ENCODE measurements at regions not wholly inside any gene's neighbourhood (a gene's known extent, or its start where the extent isn't known, plus 50 kb on each side); places are given as distances from the start of the nearest gene placed in this dataset.

GRCh38 chr1:29807689-29808088 is 571.4 kb downstream of the PTPRU start:
- no peak overlapping the region for H3K27ac ChIP-seq (ENCODE audit: low read depth, low read length)
- H3K4me1 ChIP-seq (ENCODE audit: control insufficient read depth, low read length), result no peaks in the 10 kb centered on the region
- H3K36me3 ChIP-seq (ENCODE audit: control insufficient read depth, low read length), result no peaks in the 10 kb centered on the region
- no peaks in the 10 kb centered on the region for H3K79me2 ChIP-seq (ENCODE audit: control insufficient read depth, low read length)
- H4K20me1 ChIP-seq (ENCODE audit: control insufficient read depth, insufficient read depth, low read depth, low read length), result no peaks in the 10 kb centered on the region
- H3K9me2 ChIP-seq (replicated peaks; ENCODE audit: control insufficient read depth, low read length), result no peaks in the 10 kb centered on the region
- no peak overlapping the region for H3K4me3 ChIP-seq (ENCODE audit: low read length)
- TF ChIP-seq EZH2phosphoT487 (IDR thresholded peaks at IDR 0.05; ENCODE audit: borderline replicate concordance, low read length), result no peak
- no peak for TF ChIP-seq CTCF (IDR thresholded peaks at IDR 0.05; ENCODE audit: low read depth, low read length, poor library complexity, severe bottlenecking)
- no peaks in the 10 kb centered on the region for H3K27me3 ChIP-seq (ENCODE audit: control insufficient read depth, low read length)
- H3K9me3 ChIP-seq (ENCODE audit: control insufficient read depth, insufficient read depth, low read length), result no peaks in the 10 kb centered on the region
- no peaks in the 10 kb centered on the region for H3F3A ChIP-seq (ENCODE audit: control insufficient read depth, insufficient read depth)
- no peak overlapping the region for H3K4me2 ChIP-seq (ENCODE audit: low read length)

- no peak overlapping the region for H3K4me3 ChIP-seq (ENCODE audit: low read length)
These were observed 570.5 kb downstream of the PTPRU start for GRCh38 chr1:29806646-29807319.

DNA sequence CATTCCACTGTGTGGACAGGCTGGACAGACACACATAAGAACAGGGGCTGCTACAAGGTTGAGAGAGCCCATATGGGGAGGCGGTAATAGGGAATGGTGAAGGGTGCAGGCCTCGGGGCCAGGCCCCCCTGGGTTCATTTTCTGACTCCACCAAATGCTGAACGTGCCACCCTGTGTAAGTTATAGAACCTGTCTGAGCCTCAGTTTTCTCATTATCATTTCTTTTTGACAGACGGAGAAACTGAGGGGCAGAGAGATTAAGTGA is 569.5 kb downstream of the PTPRU start:
- Histone ChIP-seq H3K4me2 (ENCODE audit: low read length) (no peak overlapping the region), H4K20me1 (ENCODE audit: control insufficient read depth, insufficient read depth, low read depth, low read length) (no peaks in the 10 kb centered on the region), H3F3A (ENCODE audit: control insufficient read depth, insufficient read depth) (no peaks in the 10 kb centered on the region), H3K27me3 (ENCODE audit: control insufficient read depth, low read length) (no peaks in the 10 kb centered on the region), H3K79me2 (ENCODE audit: control insufficient read depth, low read length) (no peaks in the 10 kb centered on the region), H3K9me3 (ENCODE audit: control insufficient read depth, insufficient read depth, low read length) (no peaks in the 10 kb centered on the region), H3K27ac (ENCODE audit: low read depth, low read length) (no peak overlapping the region), H3K4me3 (ENCODE audit: low read length) (no peak overlapping the region), H3K9me2 (replicated peaks; ENCODE audit: control insufficient read depth, low read length) (no peaks in the 10 kb centered on the region), H3K4me1 (ENCODE audit: control insufficient read depth, low read length) (no peaks in the 10 kb centered on the region), H3K36me3 (ENCODE audit: control insufficient read depth, low read length) (no peaks in the 10 kb centered on the region)
- no peak for TF ChIP-seq EZH2phosphoT487 (IDR thresholded peaks at IDR 0.05; ENCODE audit: borderline replicate concordance, low read length)
- no peak for TF ChIP-seq CTCF (IDR thresholded peaks at IDR 0.05; ENCODE audit: low read depth, low read length, poor library complexity, severe bottlenecking)

More at GRCh38 chr1:29806646-29807319, 570.5 kb downstream of the PTPRU start:
- H3K4me1 ChIP-seq (ENCODE audit: control insufficient read depth, low read length), result no peaks in the 10 kb centered on the region
- H3K9me3 ChIP-seq (ENCODE audit: control insufficient read depth, insufficient read depth, low read length), result no peaks in the 10 kb centered on the region
- TF ChIP-seq CTCF (IDR thresholded peaks at IDR 0.05; ENCODE audit: low read depth, low read length, poor library complexity, severe bottlenecking) (no peak), EZH2phosphoT487 (IDR thresholded peaks at IDR 0.05; ENCODE audit: borderline replicate concordance, low read length) (no peak)
- H3K36me3 ChIP-seq (ENCODE audit: control insufficient read depth, low read length), result no peaks in the 10 kb centered on the region
- H4K20me1 ChIP-seq (ENCODE audit: control insufficient read depth, insufficient read depth, low read depth, low read length), result no peaks in the 10 kb centered on the region
- H3K27me3 ChIP-seq (ENCODE audit: control insufficient read depth, low read length), result no peaks in the 10 kb centered on the region
- H3K27ac ChIP-seq (ENCODE audit: low read depth, low read length), result no peak overlapping the region
- H3K9me2 ChIP-seq (replicated peaks; ENCODE audit: control insufficient read depth, low read length), result no peaks in the 10 kb centered on the region
- no peak overlapping the region for H3K4me2 ChIP-seq (ENCODE audit: low read length)
- H3F3A ChIP-seq (ENCODE audit: control insufficient read depth, insufficient read depth), result no peaks in the 10 kb centered on the region
- no peaks in the 10 kb centered on the region for H3K79me2 ChIP-seq (ENCODE audit: control insufficient read depth, low read length)
